GM21737 (cell line): ENCODE measurements at regions not wholly inside any gene's neighbourhood (a gene's known extent, or its start where the extent isn't known, plus 50 kb on each side); places are given as distances from the start of the nearest gene placed in this dataset.

Source experiments
- ATAC-seq: cut with Tn5 transposase; IDR thresholded peaks from one replicate; pipeline ENCODE4 v1.9.1; 2021; ENCODE audit warnings: mild to moderate bottlenecking, moderate library complexity; ENCODE audit not compliant: unreplicated experiment

DNA sequence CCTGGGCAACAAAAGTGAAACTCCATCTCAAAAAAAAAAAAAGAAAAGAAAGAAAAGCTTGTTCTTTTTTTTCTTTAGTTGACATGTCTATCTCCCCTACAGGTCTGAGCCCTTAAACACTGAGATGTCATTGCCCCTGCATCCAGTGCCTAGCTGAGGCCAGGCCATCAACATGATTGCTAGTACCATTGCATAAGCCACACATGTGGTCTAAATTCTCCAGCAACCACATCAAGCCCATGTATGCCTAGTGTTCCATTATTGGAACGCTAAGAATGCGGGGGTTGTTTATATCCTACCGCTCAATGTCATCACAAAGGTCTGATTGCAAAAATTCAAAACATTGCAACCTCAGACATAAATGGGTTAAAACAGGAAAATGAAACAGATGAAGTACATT, 62.7 kb downstream of the NPTX2 start:
- no peak for ATAC-seq

DNA sequence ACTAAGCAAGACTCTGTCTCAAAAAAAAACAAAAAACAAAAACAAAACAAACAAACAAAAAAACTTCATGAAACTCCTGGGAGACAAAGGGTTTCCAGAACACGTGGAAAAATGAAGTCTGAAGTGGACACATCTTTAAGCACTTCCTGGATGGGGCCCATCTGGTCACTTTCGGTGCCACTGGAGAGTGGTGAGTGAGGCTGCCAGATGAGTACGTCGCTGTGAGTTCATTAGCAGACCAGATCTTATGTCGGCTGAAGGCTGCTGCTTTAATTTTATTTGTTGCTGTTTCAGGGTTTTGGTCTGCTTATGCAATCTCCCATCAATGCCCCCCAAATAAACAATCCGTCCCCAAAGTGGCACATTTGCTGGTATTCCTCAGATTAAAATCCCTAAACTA, 64.4 kb downstream of the NPTX2 start:
- ATAC-seq, result no peak

DNA sequence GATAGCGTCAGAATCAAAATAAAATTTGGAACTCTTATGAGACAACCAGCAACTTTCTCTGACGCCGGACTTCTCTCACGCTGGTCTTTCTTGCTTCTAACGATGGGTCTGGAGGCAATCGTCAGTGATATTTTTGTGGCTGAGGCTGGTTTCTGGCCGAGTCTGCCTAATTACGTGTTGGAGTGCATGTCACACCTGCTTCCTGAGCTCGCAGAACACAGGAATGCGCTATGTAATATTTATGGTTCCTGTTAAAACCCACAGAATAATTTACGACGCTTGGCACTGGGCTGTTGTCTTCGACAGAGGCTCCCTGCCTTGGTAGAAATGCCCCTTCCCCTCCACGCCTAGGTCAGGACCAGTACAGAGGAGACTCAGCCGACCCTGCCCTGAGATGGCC, 64.9 kb downstream of the NPTX2 start:
- no peak for ATAC-seq

DNA sequence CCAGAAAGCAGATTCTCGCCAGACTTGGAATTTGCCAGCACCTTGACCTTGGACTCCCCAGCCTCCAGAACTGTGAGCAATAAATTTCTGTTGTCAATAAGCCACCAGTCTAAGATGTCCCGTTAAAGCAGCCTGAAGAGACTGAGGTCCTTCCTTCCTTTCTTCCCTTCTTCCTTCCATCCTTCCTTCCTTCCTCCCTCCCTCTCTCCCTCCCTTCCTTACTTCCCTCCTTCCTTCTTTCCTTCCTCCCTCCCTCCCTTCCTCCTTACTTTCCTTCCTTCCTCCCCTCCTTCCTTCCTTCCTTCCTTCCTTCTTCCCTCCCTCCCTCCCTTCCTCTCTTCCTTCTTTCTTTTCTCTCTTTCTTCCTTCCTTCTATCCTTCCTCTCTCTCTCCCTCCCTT, 66.4 kb downstream of the NPTX2 start:
- no peak for ATAC-seq

DNA sequence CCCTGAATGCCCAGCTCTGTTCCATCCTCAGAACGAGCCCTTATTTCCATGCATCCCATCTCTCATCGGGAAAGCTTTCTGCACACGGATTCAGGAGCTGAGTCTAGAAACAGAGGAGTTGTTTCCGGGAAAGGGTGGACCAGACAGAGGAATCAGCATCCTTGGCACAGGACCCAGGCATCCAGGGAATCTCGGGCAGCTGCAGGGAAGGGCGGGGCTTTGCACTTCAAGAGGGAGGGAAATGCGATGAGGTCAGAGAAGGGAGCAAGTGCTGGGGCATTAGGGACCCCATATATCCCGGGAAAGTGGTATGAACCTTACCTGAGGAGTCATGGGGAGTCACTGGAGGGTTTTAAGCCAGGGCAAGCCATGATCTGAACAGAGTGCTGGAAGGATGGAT, 68.5 kb downstream of the NPTX2 start:
- ATAC-seq, result no peak

DNA sequence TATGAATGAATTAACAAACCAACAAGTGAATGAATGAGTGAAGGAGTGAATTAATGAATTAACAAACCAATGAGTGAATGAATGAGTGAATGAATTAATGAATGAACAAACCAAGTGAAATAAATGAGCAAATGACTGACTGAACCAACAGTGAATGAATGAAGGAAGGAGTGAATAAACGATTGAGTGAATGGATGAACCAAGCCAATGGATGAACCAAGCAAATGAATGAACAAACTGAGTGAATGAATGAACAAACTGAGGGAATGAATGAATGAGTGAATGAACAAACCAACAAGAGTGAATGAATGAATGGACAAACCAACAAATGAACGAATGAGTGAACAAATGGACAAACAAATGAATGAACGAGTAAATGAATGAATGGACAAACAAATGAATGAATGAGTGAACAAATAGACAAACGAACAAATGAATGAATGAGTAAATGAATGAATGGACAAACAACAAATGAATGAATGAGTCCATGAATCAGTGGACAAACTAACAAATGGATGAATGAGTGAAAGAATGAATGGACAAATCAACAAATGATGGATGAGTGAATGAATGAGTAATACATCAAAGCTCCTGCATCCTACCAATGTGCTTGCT, 69.5 kb downstream of the NPTX2 start:
- no peak for ATAC-seq

DNA sequence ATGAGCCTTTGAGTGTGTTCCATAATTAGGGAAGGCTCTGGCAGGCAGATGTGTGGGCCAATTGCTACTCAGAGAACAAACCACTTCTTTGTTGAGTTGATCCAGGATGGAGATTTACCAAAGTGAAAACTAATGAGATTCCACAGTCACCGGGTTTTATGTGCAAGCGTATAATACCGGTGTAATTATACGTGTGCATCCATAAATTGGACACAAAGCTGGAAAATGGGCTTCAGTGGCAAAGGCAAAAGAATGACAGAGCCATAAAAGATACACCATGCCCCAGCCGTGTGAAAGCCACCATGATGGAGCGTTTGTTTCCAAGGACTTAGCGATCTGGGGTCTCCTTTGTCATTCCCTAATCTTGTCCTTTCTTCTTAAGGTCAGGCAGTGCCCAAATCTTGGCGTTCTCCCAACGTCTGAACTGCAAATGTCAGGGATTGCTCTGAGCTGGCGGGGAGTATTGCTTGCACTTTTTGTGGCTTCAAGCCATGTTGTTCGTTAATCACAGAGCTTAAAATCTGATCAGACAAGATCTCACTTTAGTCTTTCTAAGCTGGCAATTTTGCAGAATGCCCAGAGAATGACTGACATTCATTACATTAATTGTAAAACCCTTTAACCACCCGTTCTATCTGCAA, 70.1 kb downstream of the NPTX2 start:
- no peak for ATAC-seq

DNA sequence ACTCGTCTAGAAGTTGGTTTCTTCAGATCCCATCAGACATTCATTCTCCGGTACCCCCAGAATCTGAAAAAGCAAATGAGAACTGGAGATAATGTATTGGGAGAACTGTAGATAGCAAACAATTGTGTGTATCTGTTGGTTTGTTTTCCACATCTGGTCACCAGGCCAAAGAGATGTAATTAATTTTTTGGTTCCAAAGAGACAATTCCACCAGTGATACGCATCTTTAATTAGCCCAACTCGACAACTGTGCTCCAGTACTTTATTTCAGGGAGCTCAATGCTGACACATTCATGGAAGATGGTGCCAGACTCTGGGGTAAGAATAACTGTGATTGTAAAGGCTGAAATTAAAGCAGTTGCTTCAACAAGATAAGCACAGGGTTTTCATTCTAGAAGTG, 74.5 kb downstream of the NPTX2 start:
- ATAC-seq, result no peak

DNA sequence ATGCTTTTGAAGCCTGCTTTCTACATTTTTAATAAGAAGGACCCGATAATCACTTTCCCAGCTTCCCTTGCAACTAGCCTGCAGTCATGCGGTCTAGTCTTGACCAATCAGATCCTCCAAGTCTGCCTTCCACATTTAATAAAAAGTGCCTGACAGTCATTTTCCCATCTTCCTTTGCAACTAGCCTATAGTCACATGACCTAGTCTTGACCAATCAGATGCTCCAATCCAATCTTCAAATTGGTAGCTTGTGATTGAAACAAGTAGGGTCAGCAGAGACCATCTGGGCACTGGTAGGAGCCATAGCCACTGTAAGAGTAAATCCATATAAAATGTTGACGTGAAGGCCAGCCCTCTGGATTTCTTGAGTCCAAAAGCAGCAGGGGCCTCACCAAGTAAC, 80.0 kb downstream of the NPTX2 start:
- ATAC-seq, result no peak

DNA sequence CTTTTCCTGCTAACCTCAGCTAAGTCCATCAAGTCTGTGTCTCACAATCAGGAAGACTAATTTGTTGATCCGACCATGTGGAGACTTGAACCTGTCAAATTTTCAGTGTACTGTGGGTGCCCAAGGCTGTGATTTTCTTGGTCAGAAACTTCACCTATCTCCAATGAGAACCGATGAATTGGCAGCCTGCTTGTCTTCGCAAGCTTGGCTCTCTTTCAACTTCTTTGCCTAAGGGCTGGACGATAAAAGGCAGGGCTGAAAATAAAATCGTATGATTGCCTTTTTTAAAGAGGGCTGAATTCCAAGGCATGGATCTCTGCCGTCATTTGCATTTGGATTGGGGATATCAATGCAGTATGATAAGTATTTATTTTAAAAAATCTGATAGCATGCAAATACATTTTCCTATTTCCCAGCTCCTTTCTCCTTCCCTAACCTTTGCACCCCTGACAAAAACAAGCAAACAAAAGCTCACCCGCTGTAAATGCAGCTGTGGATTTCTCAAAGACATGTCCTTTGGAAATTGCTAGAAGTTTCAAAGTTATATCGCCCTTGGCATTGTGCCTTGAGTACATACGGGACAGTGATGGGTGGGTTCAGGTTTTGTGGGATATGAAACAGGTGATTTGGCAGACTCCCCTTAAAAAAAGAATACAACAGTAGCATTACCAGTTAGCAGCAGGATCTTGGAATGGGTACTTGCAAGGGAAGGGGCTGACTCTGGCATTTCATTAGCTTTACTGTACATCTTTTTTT, 80.6 kb downstream of the NPTX2 start:
- no peak for ATAC-seq

DNA sequence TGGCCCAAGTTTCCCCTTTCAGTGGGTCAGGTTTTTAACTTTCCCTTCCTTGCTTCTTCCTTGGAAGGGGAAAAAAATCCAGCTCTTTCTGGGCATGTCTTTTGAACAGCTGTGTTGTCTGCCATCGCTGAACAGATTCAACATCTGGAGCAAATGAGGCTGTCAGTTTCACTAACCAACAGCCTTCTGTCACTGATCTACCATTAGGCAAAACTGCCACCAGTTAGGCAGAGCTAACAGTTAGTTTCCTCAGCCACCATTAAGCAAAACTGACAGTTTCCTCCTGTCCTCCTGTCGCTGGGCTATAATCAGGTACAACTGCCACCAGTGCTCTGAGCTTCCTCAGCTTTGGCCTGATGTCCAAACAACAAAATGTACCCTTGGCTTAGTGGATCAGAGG, 81.9 kb downstream of the NPTX2 start:
- ATAC-seq, result no peak

DNA sequence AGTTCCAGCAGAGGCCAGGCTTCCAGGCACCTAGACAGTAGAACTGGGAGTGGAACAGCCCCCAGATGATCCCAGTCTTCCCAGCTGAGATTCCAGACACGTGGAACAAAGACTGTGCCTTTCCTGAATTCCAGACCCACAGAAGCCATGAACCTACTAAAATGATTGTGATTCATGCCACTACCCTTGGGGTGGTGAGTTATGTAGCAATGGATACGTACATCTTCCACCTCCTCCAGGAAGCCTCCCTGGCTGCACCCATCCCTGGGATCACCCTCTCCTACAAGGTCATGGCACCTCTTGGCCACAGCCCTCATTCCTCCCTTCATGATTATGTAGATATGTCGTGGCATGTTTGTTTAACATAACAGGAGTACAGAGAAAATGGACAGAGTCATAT, 83.4 kb downstream of the NPTX2 start:
- no peak for ATAC-seq

DNA sequence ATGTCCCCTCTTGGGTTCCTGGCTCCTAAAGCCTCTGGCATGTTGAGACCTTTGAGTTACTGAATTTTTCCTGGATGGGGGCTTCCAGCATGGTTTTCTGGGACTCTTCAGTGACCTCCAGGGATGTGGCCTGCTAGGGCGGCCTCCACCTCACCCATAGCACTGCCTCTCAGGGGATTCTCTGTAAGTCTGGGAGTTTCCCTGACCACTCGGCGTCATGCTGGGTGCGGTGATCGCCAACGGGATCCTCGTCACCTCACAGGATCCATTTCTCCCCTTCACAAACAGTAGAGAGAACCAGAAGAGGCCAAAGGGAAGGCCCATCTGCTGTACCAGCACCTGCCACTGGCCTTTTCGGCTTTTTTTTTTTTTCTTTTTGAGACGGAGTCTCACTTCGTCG, 84.3 kb downstream of the NPTX2 start:
- ATAC-seq, result no peak

DNA sequence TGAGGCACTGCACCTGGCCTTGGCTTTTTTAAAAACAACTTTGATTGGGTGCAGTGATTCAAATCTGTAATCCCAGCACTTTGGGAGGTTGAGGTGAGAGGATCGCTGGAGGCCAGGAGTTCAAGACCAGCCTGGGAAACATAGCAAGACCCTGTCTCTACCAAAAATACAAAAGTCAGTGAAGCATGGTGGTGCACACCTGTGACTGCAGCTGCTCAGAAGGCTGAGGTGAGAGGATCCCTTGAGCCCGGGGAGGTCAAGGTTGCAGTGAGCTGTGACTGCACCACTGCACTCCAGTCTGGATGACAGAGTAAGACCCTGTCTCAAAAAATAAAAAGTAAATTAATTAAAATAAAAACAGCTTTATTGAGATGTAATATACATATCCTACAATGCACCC, 84.9 kb downstream of the NPTX2 start:
- no peak for ATAC-seq

DNA sequence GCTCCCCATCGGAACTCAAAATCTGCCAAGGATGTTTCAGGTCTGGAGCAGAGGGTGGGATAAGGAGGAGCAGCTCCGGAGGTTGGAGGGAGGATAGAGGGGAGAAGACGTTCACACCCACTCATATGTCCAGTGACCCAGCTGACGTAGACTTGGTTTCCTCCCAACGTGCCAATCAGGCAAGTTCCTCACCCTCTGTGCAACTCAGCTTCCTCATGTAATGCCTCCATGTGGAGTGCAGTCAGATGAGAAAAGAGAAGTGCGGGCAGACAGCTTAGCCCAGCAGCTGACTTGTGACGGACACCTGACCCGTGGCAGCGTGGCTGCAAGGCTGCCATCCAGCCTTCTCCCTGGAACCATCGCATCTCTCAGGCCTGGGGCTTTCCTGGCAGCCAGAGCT, 86.8 kb downstream of the NPTX2 start:
- no peak for ATAC-seq

DNA sequence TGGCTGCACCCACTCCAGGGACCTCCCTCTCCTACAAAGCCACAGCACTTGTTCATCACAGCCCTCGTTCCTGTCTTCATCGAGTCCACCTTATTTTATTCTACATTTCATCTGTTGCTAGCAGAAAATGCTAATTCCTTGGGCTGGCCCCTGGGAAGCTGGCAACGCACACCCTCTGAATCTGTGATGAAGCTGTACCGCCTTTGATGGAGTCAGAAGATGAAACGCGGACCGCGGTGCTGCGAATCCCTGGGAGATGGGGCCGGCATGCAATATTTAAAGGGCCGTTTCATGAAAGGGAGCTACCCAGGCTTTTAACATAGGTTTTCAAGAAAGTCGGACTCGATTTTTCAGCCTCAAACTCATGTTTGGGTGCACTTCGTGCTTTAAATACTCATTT, 88.5 kb downstream of the NPTX2 start:
- no peak for ATAC-seq

DNA sequence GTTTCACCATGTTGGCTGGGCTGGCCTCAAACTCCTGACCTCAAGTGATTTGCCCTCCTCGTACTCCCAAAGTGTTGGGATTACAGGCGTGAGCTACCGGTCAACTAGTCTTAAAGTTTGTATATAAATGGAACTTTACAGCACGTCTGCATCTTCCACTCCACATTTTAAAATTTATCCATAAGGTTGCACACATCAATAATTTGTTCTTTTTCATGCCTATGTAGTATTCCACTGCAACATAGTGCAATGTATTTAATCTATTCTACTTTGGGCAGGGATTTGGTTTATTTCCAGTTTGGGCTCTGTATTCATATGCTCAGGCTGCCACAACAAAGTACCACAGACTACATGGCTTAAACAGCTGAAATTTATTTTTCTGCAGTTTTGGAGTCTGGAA, 90.0 kb downstream of the NPTX2 start:
- no peak for ATAC-seq

DNA sequence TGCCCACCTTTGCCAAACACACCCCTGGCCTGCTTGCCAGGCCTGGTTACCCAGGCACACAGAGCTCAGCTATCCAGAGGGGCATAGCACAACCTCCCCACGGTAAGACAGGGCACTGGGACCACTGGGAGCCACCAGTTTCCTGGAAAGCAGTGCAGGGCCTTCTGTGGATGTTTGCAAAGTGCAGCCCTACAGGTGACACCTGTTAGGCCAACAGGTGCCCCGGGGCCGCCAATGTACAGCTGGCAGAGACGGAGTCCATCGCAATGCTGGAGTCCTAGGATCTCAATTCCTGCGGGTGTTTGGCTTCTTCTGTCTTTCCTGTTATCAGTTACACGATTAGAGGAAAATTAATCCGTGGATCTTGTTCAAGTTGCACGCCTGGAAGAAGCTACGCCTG, 94.9 kb downstream of the NPTX2 start:
- no peak for ATAC-seq

DNA sequence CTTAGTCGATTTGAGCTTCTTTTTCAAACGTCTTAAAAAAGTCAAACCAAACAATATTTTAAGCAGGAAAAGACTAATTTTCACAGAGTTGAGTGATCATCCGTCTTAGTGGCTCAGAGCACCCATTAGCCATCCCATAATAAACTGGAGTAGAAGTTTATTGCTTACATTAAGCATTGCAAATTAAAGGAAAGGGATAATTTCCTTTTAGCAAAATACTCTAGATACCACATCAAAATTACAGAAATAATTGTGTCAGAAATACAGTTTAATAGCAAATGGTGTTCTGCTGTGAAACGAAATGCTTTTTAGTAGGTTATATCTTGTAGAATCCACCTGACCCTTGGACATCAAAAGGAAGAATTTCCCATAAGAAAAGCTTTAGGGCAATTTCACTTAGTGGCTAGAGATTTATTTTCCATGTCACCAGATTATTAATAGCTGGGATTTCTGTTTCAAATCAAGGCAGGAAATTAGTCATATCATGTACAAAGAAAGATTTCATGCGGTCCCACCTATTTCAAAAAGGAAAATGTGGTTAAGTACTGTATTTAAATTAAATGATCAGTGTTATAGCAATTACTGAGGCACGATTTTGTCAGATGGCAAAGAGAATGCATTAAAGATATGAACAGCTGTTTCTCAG, 96.2 kb downstream of the NPTX2 start:
- ATAC-seq, result no peak

DNA sequence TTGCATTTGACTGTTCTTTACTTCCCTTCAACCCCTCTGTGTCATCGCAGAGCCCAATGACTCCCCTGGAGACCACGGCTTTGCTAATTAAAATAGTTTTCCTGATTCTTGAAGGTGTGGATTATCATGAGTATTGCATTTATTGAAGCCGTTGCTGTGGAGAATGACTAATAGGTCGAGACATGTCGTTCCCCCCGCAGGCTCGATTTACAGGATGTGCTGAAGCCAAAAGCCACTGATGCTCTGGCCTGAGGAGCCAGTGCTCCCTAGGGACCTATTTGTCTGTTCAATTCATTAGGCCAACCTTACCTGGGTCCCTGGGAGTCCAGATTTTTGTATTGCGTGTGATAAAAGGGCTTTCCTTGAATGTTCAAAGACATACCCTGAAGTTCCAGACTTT, 102.3 kb downstream of the NPTX2 start:
- no peak for ATAC-seq

DNA sequence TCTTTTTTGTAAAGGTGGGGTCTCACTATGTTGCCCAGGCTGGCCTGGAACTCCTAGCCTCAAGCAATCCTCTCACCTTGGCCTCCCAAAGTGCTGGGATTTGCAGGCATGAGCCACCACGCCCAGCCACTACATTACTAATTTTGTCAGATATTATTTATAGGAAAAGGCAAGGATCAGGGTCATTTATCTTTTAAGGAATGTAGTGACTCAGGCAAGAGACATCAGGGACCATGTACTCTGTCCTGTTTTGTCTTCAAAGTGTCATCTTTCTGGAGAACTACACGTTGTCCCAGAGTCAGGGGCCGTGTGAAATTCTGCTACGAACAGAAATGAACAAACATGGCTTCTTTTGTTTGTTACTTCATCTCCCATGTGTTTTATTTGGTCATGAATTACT, 105.3 kb downstream of the NPTX2 start:
- no peak for ATAC-seq

DNA sequence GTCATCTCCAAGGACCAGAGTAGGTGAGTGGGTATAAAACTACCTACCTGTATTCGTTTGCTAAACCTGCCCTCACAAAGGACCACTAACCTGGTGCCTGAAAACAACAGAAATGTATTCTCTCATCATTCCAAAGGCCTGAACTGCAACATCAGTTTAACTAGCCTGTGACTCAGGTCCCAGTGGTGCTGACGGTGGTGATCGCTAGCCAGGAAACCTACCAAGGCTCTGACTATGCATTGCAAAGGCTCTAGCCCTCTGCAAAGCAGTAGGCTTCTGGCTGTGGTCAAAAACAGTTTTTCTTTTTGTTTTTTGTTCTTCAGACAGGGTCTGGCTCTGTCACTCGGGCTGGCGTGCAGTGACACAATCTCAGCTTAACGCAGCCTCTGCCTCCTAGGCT, 107.5 kb downstream of the NPTX2 start:
- no peak for ATAC-seq
